ENCODE measurements at regions not wholly inside any gene's neighbourhood (a gene's known extent, or its start where the extent isn't known, plus 50 kb on each side); places are given as distances from the start of the nearest gene placed in this dataset.
"Not testable (repeated sequence)": the region's sequence is repeated elsewhere in the genome, so short reads cannot be mapped to it uniquely, and the experiment has no call there.

- in situ Hi-C loops (cut with MboI; ENCODE audit: low sequenced_read_pairs, unreplicated experiment): no loop called here
- no peak for DNase-seq (ENCODE audit: low spot score)
These were observed 123.9 kb downstream of the KDR start for GRCh38 chr4:55001538-55001937.

GRCh38 chr4:54999003-54999402 lies 126.4 kb downstream of the KDR start:
- in situ Hi-C loops (cut with MboI; ENCODE audit: low sequenced_read_pairs, unreplicated experiment): no loop called here
- no peak for DNase-seq (ENCODE audit: low spot score)
- TF ChIP-seq CTCF (IDR thresholded peaks at IDR 0.05; ENCODE audit: borderline replicate concordance, control extremely low read depth, extremely low read depth, insufficient read depth, missing control alignments): no peak

More at GRCh38 chr4:55001538-55001937, 123.9 kb downstream of the KDR start:
- no peak for TF ChIP-seq CTCF (IDR thresholded peaks at IDR 0.05; ENCODE audit: borderline replicate concordance, control extremely low read depth, extremely low read depth, insufficient read depth, missing control alignments)

GRCh38 chr4:54993473-54994026 lies 131.8 kb downstream of the KDR start:
- DNase-seq (ENCODE audit: low spot score); in situ Hi-C loops (cut with MboI; ENCODE audit: low sequenced_read_pairs, unreplicated experiment): not testable (repeated sequence)

GRCh38 chr4:54992266-54992665 lies 133.1 kb downstream of the KDR start:
- no peak for DNase-seq (ENCODE audit: low spot score)
- TF ChIP-seq CTCF (IDR thresholded peaks at IDR 0.05; ENCODE audit: borderline replicate concordance, control extremely low read depth, extremely low read depth, insufficient read depth, missing control alignments): no peak
- in situ Hi-C loops (cut with MboI; ENCODE audit: low sequenced_read_pairs, unreplicated experiment): no loop called here

- in situ Hi-C loops (cut with MboI; ENCODE audit: low sequenced_read_pairs, unreplicated experiment): no loop called here
- no peak for DNase-seq (ENCODE audit: low spot score)
- TF ChIP-seq CTCF (IDR thresholded peaks at IDR 0.05; ENCODE audit: borderline replicate concordance, control extremely low read depth, extremely low read depth, insufficient read depth, missing control alignments): no peak
These were observed 136.7 kb downstream of the KDR start for GRCh38 chr4:54988655-54989054.

GRCh38 chr4:54986095-54986846 lies 139.1 kb downstream of the KDR start:
- no peak for TF ChIP-seq CTCF (IDR thresholded peaks at IDR 0.05; ENCODE audit: borderline replicate concordance, control extremely low read depth, extremely low read depth, insufficient read depth, missing control alignments)

GRCh38 chr4:54976682-54977081 lies 148.7 kb downstream of the KDR start:
- no peak for TF ChIP-seq CTCF (IDR thresholded peaks at IDR 0.05; ENCODE audit: borderline replicate concordance, control extremely low read depth, extremely low read depth, insufficient read depth, missing control alignments)
- in situ Hi-C loops (cut with MboI; ENCODE audit: low sequenced_read_pairs, unreplicated experiment): no loop called here
- DNase-seq (ENCODE audit: low spot score): no peak

More at GRCh38 chr4:54986095-54986846, 139.1 kb downstream of the KDR start:
- in situ Hi-C loops (cut with MboI; ENCODE audit: low sequenced_read_pairs, unreplicated experiment): no loop called here
- no peak for DNase-seq (ENCODE audit: low spot score)

Data from GM13976 (cell line).